Lower lobe of right lung (tissue), 2 donors: ENCODE measurements at regions not wholly inside any gene's neighbourhood (a gene's known extent, or its start where the extent isn't known, plus 50 kb on each side); places are given as distances from the start of the nearest gene placed in this dataset.

Experiments used
- ATAC-seq, 2 donors: fragments of 200-7000 bp; cut with Tn5 transposase; one replicate each; pipeline ENCODE4 v1.9.1; 2020 to 2022; ENCODE audit warnings: mild to moderate bottlenecking in 2 of 2, moderate library complexity in 2 of 2
- DNase-seq: peaks from one replicate; pipeline ENCODE4 v3.0.0-alpha.2; 2020
- H3K27ac ChIP-seq: fragments of 200-600 bp; one replicate; pipeline ENCODE4 v1.8.0; 2022
- H3K27me3 ChIP-seq: fragments of 200-600 bp; one replicate; pipeline ENCODE4 v1.8.0; 2022; ENCODE audit warnings: low read depth
- H3K36me3 ChIP-seq: fragments of 200-600 bp; one replicate; pipeline ENCODE4 v1.8.0; 2022; ENCODE audit warnings: mild to moderate bottlenecking
- H3K4me1 ChIP-seq: fragments of 200-600 bp; one replicate; pipeline ENCODE4 v1.8.0; 2022
- H3K4me3 ChIP-seq: fragments of 200-600 bp; one replicate; pipeline ENCODE4 v1.8.0; 2022; ENCODE audit warnings: mild to moderate bottlenecking
- H3K9me3 ChIP-seq: fragments of 200-600 bp; one replicate; pipeline ENCODE4 v1.8.0; 2022
- CTCF ChIP-seq: fragments of 200-600 bp; IDR thresholded peaks from one replicate; pipeline ENCODE4 v1.8.0; 2022; ENCODE audit warnings: antibody characterized with exemption, mild to moderate bottlenecking
- intact Hi-C: fragments of 100-400 bp; cut with DNase I; formaldehyde crosslinking; loops from one replicate; pipeline ENCODE4 v1.11.0; 2022
- donor health status: DM: no; HTN: yes; CAD: no; lungs with severe emphysema.

- ATAC-seq, result no peak
- H3K36me3 ChIP-seq, result no peaks in the 10 kb centered on the region
- H3K27me3 ChIP-seq, result no peaks in the 10 kb centered on the region
- TF ChIP-seq CTCF, result no peak
- no peaks in the 10 kb centered on the region for H3K9me3 ChIP-seq
- H3K4me1 ChIP-seq, result no peaks in the 10 kb centered on the region
- intact Hi-C loops, result no loop called here
- DNase-seq, result no peak
- no peak overlapping the region for H3K27ac ChIP-seq
- H3K4me3 ChIP-seq, result no peak overlapping the region
These were observed 493.8 kb downstream of the TCERG1L start for GRCh38 chr10:130817674-130818073.

- ATAC-seq, result no peak
- no peak overlapping the region for H3K4me3 ChIP-seq
- H3K27me3 ChIP-seq, result no peaks in the 10 kb centered on the region
- DNase-seq, result no peak
- H3K9me3 ChIP-seq, result peaks cover 7% of the 10 kb centered on the region
- TF ChIP-seq CTCF, result no peak
- no peaks in the 10 kb centered on the region for H3K4me1 ChIP-seq
- H3K36me3 ChIP-seq, result no peaks in the 10 kb centered on the region
- no peak overlapping the region for H3K27ac ChIP-seq
- intact Hi-C loops, result no loop called here
These were observed 490.5 kb downstream of the TCERG1L start for GRCh38 chr10:130820880-130821482.

GRCh38 chr10:130824230-130825014, 487.1 kb downstream of the TCERG1L start:
- no peak for DNase-seq
- no peaks in the 10 kb centered on the region for H3K36me3 ChIP-seq
- TF ChIP-seq CTCF, result no peak
- ATAC-seq, result no peak
- no peak overlapping the region for H3K27ac ChIP-seq
- intact Hi-C loops, result no loop called here
- H3K27me3 ChIP-seq, result no peaks in the 10 kb centered on the region
- peaks cover 11% of the 10 kb centered on the region for H3K9me3 ChIP-seq
- H3K4me3 ChIP-seq, result no peak overlapping the region
- H3K4me1 ChIP-seq, result no peaks in the 10 kb centered on the region

- no peak for DNase-seq
- no peak overlapping the region for H3K4me3 ChIP-seq
- no peak for ATAC-seq
These were observed 477.9 kb downstream of the TCERG1L start for GRCh38 chr10:130833596-130833995.

GRCh38 chr10:130834170-130834569, 477.4 kb downstream of the TCERG1L start:
- H3K4me1 ChIP-seq, result no peaks in the 10 kb centered on the region
- no peaks in the 10 kb centered on the region for H3K27me3 ChIP-seq
- TF ChIP-seq CTCF, result no peak
- H3K4me3 ChIP-seq, result no peak overlapping the region
- DNase-seq, result no peak
- no peak overlapping the region for H3K27ac ChIP-seq
- H3K9me3 ChIP-seq, result no peaks in the 10 kb centered on the region
- no peak for ATAC-seq
- H3K36me3 ChIP-seq, result no peaks in the 10 kb centered on the region
- intact Hi-C loops, result no loop called here

More at GRCh38 chr10:130833596-130833995, 477.9 kb downstream of the TCERG1L start:
- Histone ChIP-seq H3K27ac (no peak overlapping the region), H3K36me3 (no peaks in the 10 kb centered on the region), H3K4me1 (no peaks in the 10 kb centered on the region), H3K9me3 (no peaks in the 10 kb centered on the region), H3K27me3 (no peaks in the 10 kb centered on the region)
- intact Hi-C loops, result no loop called here
- no peak for TF ChIP-seq CTCF
